SK-N-SH treated with all-trans-retinoic acid at 6 μM for 48 hours (cell line): ENCODE measurements at regions not wholly inside any gene's neighbourhood (a gene's known extent, or its start where the extent isn't known, plus 50 kb on each side); places are given as distances from the start of the nearest gene placed in this dataset.

Experiments used
- ATAC-seq: fragments of 200-7000 bp; cut with Tn5 transposase; 3 replicates; pipeline ENCODE4 v1.9.1; 2020; ENCODE audit warnings: mild to moderate bottlenecking, moderate library complexity
- ARNTL ChIP-seq: fragments of 450-650 bp; formaldehyde crosslinking; IDR thresholded peaks from 2 replicates; pipeline ENCODE4 v1.5.0; 2020; ENCODE audit warnings: low read depth, mild to moderate bottlenecking, moderate library complexity, borderline replicate concordance
- BACH2 ChIP-seq: fragments of 250-450 bp; sonication (Bioruptor Pico); IDR thresholded peaks from 2 replicates; pipeline ENCODE4 v1.9.0; 2021; ENCODE audit warnings: mild to moderate bottlenecking, borderline replicate concordance
- CSDC2 ChIP-seq: fragments of 250-450 bp; sonication (Bioruptor Pico); IDR thresholded peaks from 2 replicates; pipeline ENCODE4 v1.5.0; 2020; ENCODE audit warnings: mild to moderate bottlenecking, moderate library complexity
- ESRRG ChIP-seq: fragments of 250-450 bp; sonication (Bioruptor Pico); IDR thresholded peaks from 2 replicates; pipeline ENCODE4 v1.6.1; 2021; ENCODE audit warnings: mild to moderate bottlenecking
- GLIS3 ChIP-seq: fragments of 250-450 bp; sonication (Bioruptor Pico); IDR thresholded peaks from 2 replicates; pipeline ENCODE4 v1.5.0; 2020; ENCODE audit warnings: mild to moderate bottlenecking, moderate library complexity
- ISL1 ChIP-seq: fragments of 250-450 bp; sonication (Bioruptor Pico); IDR thresholded peaks from 2 replicates; pipeline ENCODE4 v2.1.2; 2022; ENCODE audit warnings: mild to moderate bottlenecking, moderate library complexity
- OSR1 ChIP-seq: fragments of 250-450 bp; sonication (Bioruptor Pico); IDR thresholded peaks from 2 replicates; pipeline ENCODE4 v1.8.0; 2022; ENCODE audit warnings: moderate library complexity, mild to moderate bottlenecking, inconsistent platforms
- PPARA ChIP-seq: fragments of 250-450 bp; sonication (Bioruptor Pico); IDR thresholded peaks from 2 replicates; pipeline ENCODE4 v1.5.0; 2020; ENCODE audit warnings: mild to moderate bottlenecking, borderline replicate concordance
- RARB ChIP-seq: fragments of 250-450 bp; sonication (Bioruptor Pico); IDR thresholded peaks from 2 replicates; pipeline ENCODE4 v1.8.0; 2021; ENCODE audit warnings: mild to moderate bottlenecking, moderate library complexity
- SNAI2 ChIP-seq: fragments of 250-450 bp; sonication (Bioruptor Pico); IDR thresholded peaks from 2 replicates; pipeline ENCODE4 v1.5.0; 2020; ENCODE audit warnings: mild to moderate bottlenecking, moderate library complexity
- TCF4 ChIP-seq: fragments of 250-450 bp; sonication (Bioruptor Pico); IDR thresholded peaks from 2 replicates; pipeline ENCODE4 v1.8.0; 2021; ENCODE audit warnings: mild to moderate bottlenecking, moderate library complexity, borderline replicate concordance
- TOX ChIP-seq: fragments of 250-450 bp; sonication (Bioruptor Pico); IDR thresholded peaks from 2 replicates; pipeline ENCODE4 v1.8.0; 2021; ENCODE audit warnings: mild to moderate bottlenecking, moderate library complexity, borderline replicate concordance
- ZC3H10 ChIP-seq: fragments of 250-450 bp; sonication (Bioruptor Pico); IDR thresholded peaks from 2 replicates; pipeline ENCODE4 v1.5.1; 2021; ENCODE audit warnings: mild to moderate bottlenecking, moderate library complexity
- ZFP3 ChIP-seq: fragments of 250-450 bp; sonication (Bioruptor Pico); IDR thresholded peaks from 2 replicates; pipeline ENCODE4 v1.5.0; 2020; ENCODE audit warnings: mild to moderate bottlenecking, moderate library complexity
- ZFP30 ChIP-seq: fragments of 450-650 bp; formaldehyde crosslinking; IDR thresholded peaks from 2 replicates; pipeline ENCODE4 v1.5.0; 2022; ENCODE audit warnings: mild to moderate bottlenecking, moderate library complexity
- ZNF565 ChIP-seq: fragments of 450-650 bp; formaldehyde crosslinking; conservative IDR thresholded peaks from 2 replicates; pipeline ENCODE4 v1.5.0; 2020; ENCODE audit warnings: low read depth, mild to moderate bottlenecking, moderate library complexity
- ZNF70 ChIP-seq: fragments of 450-650 bp; formaldehyde crosslinking; IDR thresholded peaks from 2 replicates; pipeline ENCODE4 v1.5.0; 2020; ENCODE audit warnings: mild to moderate bottlenecking, moderate library complexity
- ZNF8 ChIP-seq: fragments of 450-650 bp; formaldehyde crosslinking; IDR thresholded peaks from 2 replicates; pipeline ENCODE4 v1.5.0; 2020; ENCODE audit warnings: mild to moderate bottlenecking, moderate library complexity
- TF ChIP-seq, protein P1 (sequence below): fragments of 250-450 bp; sonication (Bioruptor Pico); IDR thresholded peaks from 2 replicates; pipeline ENCODE4 v1.5.1; 2020; ENCODE audit warnings: low read depth, mild to moderate bottlenecking, moderate library complexity
- TF ChIP-seq, protein P2 (sequence below): fragments of 250-450 bp; sonication (Bioruptor Pico); IDR thresholded peaks from 2 replicates; pipeline ENCODE4 v1.8.0; 2020; ENCODE audit warnings: mild to moderate bottlenecking, moderate library complexity, borderline replicate concordance
- TF ChIP-seq, protein P3 (sequence below): fragments of 250-450 bp; sonication (Bioruptor Pico); IDR thresholded peaks from 2 replicates; pipeline ENCODE4 v1.8.0; 2021; ENCODE audit warnings: low read depth, mild to moderate bottlenecking, moderate library complexity, borderline replicate concordance
- TF ChIP-seq, protein P4 (sequence below): fragments of 250-450 bp; sonication (Bioruptor Pico); IDR thresholded peaks from 2 replicates; pipeline ENCODE4 v1.5.1; 2021; ENCODE audit warnings: mild to moderate bottlenecking, moderate library complexity
- TF ChIP-seq, protein P5 (sequence below): fragments of 250-450 bp; sonication (Bioruptor Pico); IDR thresholded peaks from 2 replicates; pipeline ENCODE4 v1.5.0; 2020; ENCODE audit warnings: mild to moderate bottlenecking, moderate library complexity

DNA sequence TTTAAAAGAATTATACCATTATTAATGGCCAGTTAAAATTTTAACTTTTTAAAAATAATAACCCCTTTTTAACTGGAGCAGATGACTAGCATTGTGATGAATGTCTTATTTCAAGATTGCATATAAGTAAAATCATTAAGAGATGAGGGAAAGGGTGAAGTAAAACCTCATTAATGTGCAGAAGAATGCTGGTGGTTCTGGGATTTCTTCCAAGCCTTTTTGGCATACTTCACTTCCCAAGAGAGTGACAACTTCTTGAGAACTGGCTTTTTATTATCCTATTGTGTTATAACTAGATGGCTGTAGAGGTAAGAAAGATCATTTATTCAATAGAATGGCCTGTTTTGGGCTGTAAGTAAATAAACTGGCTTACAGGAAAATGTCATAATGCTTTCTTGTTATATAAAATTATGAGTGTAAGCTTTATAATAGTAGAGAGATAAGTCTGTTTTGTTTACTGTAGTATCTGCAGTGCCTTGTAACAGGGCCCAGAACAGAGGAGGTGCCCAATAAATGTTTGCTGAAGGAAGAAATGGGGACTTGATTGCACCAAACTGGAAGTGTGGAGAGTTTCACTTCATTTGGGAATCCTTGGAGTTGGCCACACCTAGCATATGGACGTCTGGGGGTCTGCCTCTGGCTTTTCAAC is 242.9 kb upstream of the PITX2 start:
- TF ChIP-seq CSDC2 (no peak), ESRRG (CRISPR knock-in tag) (no peak), ZFP30 (CRISPR knock-in tag) (no peak), ARNTL (CRISPR knock-in tag) (no peak), TCF4 (CRISPR knock-in tag) (no peak), ZNF70 (no peak), SNAI2 (CRISPR knock-in tag) (no peak), GLIS3 (CRISPR knock-in tag) (no peak), OSR1 (CRISPR knock-in tag) (no peak), ZC3H10 (no peak), ZNF8 (no peak), BACH2 (no peak), ISL1 (CRISPR knock-in tag) (no peak), TOX (CRISPR knock-in tag) (no peak)
- TF ChIP-seq, protein P1, sequence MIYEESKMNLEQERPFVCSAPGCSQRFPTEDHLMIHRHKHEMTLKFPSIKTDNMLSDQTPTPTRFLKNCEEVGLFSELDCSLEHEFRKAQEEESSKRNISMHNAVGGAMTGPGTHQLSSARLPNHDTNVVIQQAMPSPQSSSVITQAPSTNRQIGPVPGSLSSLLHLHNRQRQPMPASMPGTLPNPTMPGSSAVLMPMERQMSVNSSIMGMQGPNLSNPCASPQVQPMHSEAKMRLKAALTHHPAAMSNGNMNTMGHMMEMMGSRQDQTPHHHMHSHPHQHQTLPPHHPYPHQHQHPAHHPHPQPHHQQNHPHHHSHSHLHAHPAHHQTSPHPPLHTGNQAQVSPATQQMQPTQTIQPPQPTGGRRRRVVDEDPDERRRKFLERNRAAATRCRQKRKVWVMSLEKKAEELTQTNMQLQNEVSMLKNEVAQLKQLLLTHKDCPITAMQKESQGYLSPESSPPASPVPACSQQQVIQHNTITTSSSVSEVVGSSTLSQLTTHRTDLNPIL (CRISPR knock-in tag), result no peak
- TF ChIP-seq, protein P2, sequence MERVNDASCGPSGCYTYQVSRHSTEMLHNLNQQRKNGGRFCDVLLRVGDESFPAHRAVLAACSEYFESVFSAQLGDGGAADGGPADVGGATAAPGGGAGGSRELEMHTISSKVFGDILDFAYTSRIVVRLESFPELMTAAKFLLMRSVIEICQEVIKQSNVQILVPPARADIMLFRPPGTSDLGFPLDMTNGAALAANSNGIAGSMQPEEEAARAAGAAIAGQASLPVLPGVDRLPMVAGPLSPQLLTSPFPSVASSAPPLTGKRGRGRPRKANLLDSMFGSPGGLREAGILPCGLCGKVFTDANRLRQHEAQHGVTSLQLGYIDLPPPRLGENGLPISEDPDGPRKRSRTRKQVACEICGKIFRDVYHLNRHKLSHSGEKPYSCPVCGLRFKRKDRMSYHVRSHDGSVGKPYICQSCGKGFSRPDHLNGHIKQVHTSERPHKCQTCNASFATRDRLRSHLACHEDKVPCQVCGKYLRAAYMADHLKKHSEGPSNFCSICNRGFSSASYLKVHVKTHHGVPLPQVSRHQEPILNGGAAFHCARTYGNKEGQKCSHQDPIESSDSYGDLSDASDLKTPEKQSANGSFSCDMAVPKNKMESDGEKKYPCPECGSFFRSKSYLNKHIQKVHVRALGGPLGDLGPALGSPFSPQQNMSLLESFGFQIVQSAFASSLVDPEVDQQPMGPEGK, result no peak
- ATAC-seq, result no peak

DNA sequence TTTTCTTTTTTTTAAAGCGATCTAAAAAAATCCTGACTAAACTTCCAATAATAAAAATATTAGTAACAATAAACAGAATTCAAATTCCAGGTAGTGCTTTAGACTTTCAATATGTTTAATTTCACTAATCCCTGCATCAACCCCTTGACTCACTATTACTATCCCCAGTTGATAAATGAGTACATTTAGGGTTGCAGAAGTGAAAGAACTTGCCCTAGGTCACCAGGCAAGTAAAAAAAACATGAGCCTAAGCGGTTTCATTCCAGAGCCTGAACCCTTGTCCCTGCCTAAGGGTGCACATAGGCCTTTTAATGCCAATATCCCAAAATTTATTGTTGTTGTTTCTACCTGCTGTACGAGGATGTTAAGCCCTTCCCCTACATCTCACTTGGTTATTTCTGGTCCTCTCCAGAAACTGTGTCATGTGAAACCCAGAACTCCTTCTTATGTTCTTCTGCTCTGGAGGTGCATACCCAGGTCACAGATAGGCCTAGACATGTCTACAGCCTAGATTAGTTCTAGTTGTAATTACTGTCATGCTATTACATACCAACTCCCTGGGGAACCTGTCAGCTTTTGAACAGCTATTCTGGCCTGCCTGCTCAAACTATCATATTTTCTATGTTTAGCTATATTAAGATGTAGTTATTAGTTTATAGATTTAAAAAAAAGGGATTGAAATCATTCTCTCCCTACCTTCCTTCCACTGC is 244.5 kb upstream of the PITX2 start:
- TF ChIP-seq BACH2, result no peak
- no peak for TF ChIP-seq ZNF70
- TF ChIP-seq PPARA (CRISPR knock-in tag), result no peak
- no peak for TF ChIP-seq ZFP3 (CRISPR knock-in tag)
- no peak for TF ChIP-seq RARB (CRISPR knock-in tag)
- TF ChIP-seq, protein P3, sequence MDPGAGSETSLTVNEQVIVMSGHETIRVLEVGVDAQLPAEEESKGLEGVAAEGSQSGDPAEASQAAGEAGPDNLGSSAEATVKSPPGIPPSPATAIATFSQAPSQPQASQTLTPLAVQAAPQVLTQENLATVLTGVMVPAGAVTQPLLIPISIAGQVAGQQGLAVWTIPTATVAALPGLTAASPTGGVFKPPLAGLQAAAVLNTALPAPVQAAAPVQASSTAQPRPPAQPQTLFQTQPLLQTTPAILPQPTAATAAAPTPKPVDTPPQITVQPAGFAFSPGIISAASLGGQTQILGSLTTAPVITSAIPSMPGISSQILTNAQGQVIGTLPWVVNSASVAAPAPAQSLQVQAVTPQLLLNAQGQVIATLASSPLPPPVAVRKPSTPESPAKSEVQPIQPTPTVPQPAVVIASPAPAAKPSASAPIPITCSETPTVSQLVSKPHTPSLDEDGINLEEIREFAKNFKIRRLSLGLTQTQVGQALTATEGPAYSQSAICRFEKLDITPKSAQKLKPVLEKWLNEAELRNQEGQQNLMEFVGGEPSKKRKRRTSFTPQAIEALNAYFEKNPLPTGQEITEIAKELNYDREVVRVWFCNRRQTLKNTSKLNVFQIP (CRISPR knock-in tag), result no peak
- ATAC-seq, result no peak

DNA sequence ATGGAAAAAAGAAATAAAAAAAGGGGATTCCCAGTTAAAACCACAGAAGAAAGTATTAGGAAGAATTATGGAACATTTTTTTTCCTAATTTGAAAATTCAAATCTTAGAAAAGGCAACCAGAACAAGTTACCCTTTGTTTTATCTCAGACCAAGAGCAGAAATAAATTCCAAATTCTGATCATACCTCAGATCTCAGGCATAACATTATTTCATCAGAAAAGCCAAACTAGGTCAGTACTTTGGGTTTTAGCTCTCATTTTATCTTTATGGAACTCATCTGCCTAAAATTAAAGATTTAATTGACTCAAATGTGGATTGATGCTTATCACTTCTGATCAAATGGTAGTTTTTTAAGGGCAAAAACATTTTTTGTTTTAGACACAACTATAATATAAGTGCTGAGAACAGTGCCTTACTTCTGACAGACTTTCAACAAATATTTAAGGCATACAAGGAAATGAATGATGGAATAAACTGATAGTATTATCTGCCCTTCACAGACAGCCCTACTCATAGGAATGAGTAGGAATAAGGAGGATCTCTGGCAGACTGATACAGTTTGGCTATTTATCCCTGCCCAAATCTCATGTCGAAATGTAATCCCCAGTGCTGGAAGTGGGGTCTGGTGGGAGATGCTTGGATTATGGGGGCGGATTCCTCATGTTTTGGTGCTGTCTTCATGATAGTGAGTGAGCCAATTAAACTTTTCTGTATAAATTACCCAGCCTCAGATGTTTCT is 245.3 kb upstream of the PITX2 start:
- TF ChIP-seq, protein P3 (CRISPR knock-in tag), result no peak
- TF ChIP-seq, protein P4, sequence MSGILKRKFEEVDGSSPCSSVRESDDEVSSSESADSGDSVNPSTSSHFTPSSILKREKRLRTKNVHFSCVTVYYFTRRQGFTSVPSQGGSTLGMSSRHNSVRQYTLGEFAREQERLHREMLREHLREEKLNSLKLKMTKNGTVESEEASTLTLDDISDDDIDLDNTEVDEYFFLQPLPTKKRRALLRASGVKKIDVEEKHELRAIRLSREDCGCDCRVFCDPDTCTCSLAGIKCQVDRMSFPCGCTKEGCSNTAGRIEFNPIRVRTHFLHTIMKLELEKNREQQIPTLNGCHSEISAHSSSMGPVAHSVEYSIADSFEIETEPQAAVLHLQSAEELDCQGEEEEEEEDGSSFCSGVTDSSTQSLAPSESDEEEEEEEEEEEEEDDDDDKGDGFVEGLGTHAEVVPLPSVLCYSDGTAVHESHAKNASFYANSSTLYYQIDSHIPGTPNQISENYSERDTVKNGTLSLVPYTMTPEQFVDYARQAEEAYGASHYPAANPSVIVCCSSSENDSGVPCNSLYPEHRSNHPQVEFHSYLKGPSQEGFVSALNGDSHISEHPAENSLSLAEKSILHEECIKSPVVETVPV, result no peak
- TF ChIP-seq ZFP3 (CRISPR knock-in tag) (no peak), ISL1 (CRISPR knock-in tag) (no peak), GLIS3 (CRISPR knock-in tag) (no peak), ZNF565 (no peak), BACH2 (no peak), RARB (CRISPR knock-in tag) (no peak)
- TF ChIP-seq, protein P5, sequence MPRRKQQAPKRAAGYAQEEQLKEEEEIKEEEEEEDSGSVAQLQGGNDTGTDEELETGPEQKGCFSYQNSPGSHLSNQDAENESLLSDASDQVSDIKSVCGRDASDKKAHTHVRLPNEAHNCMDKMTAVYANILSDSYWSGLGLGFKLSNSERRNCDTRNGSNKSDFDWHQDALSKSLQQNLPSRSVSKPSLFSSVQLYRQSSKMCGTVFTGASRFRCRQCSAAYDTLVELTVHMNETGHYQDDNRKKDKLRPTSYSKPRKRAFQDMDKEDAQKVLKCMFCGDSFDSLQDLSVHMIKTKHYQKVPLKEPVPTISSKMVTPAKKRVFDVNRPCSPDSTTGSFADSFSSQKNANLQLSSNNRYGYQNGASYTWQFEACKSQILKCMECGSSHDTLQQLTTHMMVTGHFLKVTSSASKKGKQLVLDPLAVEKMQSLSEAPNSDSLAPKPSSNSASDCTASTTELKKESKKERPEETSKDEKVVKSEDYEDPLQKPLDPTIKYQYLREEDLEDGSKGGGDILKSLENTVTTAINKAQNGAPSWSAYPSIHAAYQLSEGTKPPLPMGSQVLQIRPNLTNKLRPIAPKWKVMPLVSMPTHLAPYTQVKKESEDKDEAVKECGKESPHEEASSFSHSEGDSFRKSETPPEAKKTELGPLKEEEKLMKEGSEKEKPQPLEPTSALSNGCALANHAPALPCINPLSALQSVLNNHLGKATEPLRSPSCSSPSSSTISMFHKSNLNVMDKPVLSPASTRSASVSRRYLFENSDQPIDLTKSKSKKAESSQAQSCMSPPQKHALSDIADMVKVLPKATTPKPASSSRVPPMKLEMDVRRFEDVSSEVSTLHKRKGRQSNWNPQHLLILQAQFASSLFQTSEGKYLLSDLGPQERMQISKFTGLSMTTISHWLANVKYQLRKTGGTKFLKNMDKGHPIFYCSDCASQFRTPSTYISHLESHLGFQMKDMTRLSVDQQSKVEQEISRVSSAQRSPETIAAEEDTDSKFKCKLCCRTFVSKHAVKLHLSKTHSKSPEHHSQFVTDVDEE (CRISPR knock-in tag), result no peak
- no peak for ATAC-seq
